ENCODE measurements at regions not wholly inside any gene's neighbourhood (a gene's known extent, or its start where the extent isn't known, plus 50 kb on each side); places are given as distances from the start of the nearest gene placed in this dataset.
"Not testable (repeated sequence)": the region's sequence is repeated elsewhere in the genome, so short reads cannot be mapped to it uniquely, and the experiment has no call there.

DNA sequence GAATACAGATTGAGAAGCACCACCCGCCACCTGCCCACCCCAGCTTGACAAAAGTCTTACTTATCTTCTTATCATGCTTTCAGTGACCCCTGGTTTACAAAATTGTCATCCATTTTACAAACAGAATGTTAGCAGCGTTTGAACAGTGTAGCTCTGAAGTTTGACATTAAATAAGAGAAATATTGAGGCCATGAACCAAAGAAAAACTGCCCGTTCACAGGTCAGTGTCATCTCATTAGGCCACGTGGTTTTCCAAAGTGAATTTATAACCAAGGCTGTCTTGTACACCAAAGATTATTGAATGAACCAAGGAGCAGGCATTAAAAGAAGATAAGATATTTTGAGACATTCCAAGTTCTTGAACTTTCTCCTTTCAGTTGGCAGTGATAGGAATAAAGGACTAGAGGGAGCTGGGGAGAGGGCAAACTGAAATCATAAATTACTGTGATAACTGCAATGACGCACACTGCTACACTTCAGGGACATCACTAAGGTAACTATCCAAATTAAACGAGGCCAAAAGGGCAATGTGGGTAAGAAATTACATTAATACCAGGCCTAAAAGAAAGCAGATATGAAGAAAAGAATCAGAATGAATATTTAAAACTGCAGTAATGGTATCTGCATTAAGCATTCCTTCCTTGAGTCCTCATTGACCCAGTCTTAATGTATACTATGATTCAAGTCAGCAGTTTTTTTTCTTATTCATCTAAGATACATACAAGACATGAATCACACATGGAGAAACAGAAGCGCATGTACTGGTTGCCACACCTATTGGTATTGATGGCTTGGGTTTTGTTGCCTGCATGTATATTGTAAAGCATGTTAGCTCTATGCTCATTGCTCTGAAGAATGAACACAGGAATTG lies 159.8 kb upstream of the ARG1 start:
- DNase-seq (ENCODE audit: low read depth, low spot score) = no peak
- in situ Hi-C loops (cut with HindIII; ENCODE audit: low pct_unique_long_range_greater_than_20kb, low sequenced_read_pairs) = no loop called here

DNA sequence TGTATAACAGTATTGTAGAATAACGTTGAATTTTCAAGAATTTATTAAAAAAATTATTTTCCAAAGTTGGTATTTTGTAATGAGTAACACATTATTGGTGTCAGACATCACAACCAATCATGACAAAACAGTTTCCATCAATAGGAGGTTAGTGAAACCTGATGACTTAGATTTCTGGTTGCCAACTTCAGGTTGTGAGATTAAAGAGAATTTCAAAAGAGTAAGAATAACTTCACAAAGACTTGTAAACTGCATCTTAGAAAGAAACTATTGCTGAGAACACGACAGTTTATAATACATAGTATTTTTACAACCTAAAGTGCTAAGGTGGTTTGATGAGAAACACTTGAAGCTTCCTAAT lies 159.2 kb upstream of the ARG1 start:
- no peak for DNase-seq (ENCODE audit: low read depth, low spot score)
- in situ Hi-C loops (cut with HindIII; ENCODE audit: low pct_unique_long_range_greater_than_20kb, low sequenced_read_pairs) = no loop called here

- in situ Hi-C loops (cut with HindIII; ENCODE audit: low pct_unique_long_range_greater_than_20kb, low sequenced_read_pairs) = no loop called here
- no peak for DNase-seq (ENCODE audit: low read depth, low spot score)
Measured at GRCh38 chr6:131414956-131415355, 158.1 kb upstream of the ARG1 start.

DNA sequence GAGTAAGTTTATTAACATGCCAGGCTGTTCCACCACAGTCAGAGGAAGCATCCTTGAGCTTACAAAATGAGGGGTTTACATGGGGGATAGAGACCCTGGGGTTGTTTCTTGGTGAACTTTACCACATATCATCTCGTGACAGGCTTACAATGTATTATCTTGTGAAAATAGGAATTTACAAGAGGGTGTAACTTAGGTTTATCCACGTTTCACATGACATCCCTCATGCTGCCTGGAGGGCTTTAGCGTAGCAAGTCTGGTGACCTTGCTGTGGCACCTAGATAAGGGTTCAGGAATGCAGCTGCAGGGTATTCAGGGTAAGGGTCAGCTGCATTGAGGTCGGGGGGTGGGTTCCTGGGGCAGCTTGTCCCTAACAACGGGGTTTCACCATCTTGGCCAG lies 154.6 kb upstream of the ARG1 start:
- in situ Hi-C loops (cut with HindIII; ENCODE audit: low pct_unique_long_range_greater_than_20kb, low sequenced_read_pairs) = no loop called here
- DNase-seq (ENCODE audit: low read depth, low spot score) = no peak

DNA sequence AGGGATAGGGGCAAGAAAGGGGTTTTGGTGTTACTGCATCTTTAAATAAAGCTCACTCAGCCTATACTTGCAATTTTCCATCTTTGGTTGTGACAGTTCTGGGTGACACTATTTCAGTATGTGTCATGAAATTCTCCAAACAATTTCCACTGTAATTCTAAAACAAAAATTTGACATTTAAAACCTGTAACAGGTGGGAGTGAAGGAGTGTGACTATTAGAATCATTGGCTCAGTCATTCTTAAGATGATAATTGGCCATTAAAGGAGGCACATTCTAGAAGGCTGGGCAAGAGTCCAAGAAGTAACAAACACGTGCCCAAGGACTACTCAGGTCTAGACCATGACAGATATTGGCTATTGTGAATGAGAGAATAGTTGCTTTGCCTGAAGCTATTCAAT lies 153.3 kb upstream of the ARG1 start:
- no peak for DNase-seq (ENCODE audit: low read depth, low spot score)
- in situ Hi-C loops (cut with HindIII; ENCODE audit: low pct_unique_long_range_greater_than_20kb, low sequenced_read_pairs) = no loop called here

DNA sequence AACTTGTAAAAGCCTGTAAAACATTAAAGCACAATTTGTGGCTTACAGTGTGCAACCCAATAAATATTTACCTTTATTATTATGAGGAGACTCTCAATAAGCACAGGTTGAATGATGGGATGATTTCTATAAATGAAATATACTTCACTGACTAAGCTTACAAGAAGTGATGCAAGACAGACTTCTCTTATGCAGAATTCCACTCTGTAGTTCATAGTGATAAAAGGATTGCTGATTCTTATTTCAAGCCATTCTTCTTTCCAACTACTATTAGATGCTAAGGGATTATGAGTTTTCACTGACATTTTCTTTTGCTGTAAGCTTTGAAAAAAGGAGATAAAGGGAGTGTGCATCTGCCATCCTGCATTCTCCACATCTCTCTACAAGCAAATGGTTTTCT lies 149.0 kb upstream of the ARG1 start:
- in situ Hi-C loops (cut with HindIII; ENCODE audit: low pct_unique_long_range_greater_than_20kb, low sequenced_read_pairs) = no loop called here

GRCh38 chr6:131424475-131424874 lies 148.6 kb upstream of the ARG1 start:
- in situ Hi-C loops (cut with HindIII; ENCODE audit: low pct_unique_long_range_greater_than_20kb, low sequenced_read_pairs) = no loop called here
- DNase-seq (ENCODE audit: low read depth, low spot score) = no peak

More for the DNA sequence above, 149.0 kb upstream of the ARG1 start:
- no peak for DNase-seq (ENCODE audit: low read depth, low spot score)

GRCh38 chr6:131427434-131428058 lies 145.5 kb upstream of the ARG1 start:
- no peak for DNase-seq (ENCODE audit: low read depth, low spot score)
- in situ Hi-C loops (cut with HindIII; ENCODE audit: low pct_unique_long_range_greater_than_20kb, low sequenced_read_pairs) = no loop called here

DNA sequence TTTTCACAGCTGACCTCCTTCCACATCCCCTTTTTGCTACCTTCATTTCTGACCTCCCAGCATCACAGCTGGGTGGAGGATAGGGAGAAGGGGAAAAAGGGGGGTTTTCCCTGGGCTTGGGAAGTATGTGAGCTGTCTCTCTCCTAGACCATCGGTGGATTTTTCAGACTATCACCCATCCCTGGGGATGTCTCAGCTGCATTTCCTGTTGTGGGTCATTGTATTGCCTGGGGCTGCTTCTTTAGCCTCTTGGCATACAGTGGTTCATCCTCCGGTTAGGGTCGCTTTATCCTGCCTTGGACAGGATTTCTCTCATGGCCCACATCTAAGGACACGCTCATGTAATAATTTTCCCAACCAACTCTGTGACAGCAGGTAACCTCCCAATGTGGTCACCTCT lies 142.5 kb upstream of the ARG1 start:
- in situ Hi-C loops (cut with HindIII; ENCODE audit: low pct_unique_long_range_greater_than_20kb, low sequenced_read_pairs) = no loop called here

GRCh38 chr6:131431718-131432117 lies 141.3 kb upstream of the ARG1 start:
- DNase-seq (ENCODE audit: low read depth, low spot score) = no peak
- in situ Hi-C loops (cut with HindIII; ENCODE audit: low pct_unique_long_range_greater_than_20kb, low sequenced_read_pairs) = no loop called here

More for the DNA sequence above, 142.5 kb upstream of the ARG1 start:
- no peak for DNase-seq (ENCODE audit: low read depth, low spot score)

GRCh38 chr6:131433927-131434326 lies 139.1 kb upstream of the ARG1 start:
- in situ Hi-C loops (cut with HindIII; ENCODE audit: low pct_unique_long_range_greater_than_20kb, low sequenced_read_pairs) = no loop called here
- no peak for DNase-seq (ENCODE audit: low read depth, low spot score)

GRCh38 chr6:131436358-131436757 lies 136.7 kb upstream of the ARG1 start:
- DNase-seq (ENCODE audit: low read depth, low spot score) = no peak

DNA sequence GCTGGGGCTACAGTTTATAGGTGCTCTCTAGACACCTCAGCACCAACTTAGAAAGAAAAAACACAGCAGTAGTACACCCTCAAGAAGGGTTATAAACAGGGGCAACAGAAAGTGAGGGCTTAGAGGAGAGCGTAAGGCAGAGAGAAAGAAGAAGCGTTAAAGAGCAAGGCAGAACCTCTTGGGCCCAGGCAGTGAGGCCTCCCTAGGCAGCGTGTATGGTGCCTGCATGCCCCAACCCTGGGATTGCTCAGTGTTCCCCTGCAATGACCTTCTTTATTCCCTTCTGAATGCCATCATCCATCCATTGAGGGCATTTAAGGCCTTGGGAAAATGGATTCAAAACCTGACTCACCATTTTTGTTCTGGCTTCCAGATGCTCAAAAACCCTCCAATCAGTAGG lies 130.0 kb upstream of the ARG1 start:
- in situ Hi-C loops (cut with HindIII; ENCODE audit: low pct_unique_long_range_greater_than_20kb, low sequenced_read_pairs) = no loop called here

More at GRCh38 chr6:131436358-131436757, 136.7 kb upstream of the ARG1 start:
- in situ Hi-C loops (cut with HindIII; ENCODE audit: low pct_unique_long_range_greater_than_20kb, low sequenced_read_pairs) = no loop called here

GRCh38 chr6:131443514-131443913 lies 129.5 kb upstream of the ARG1 start:
- in situ Hi-C loops (cut with HindIII; ENCODE audit: low pct_unique_long_range_greater_than_20kb, low sequenced_read_pairs) = no loop called here
- no peak for DNase-seq (ENCODE audit: low read depth, low spot score)

More for the DNA sequence above, 130.0 kb upstream of the ARG1 start:
- DNase-seq (ENCODE audit: low read depth, low spot score) = no peak

DNA sequence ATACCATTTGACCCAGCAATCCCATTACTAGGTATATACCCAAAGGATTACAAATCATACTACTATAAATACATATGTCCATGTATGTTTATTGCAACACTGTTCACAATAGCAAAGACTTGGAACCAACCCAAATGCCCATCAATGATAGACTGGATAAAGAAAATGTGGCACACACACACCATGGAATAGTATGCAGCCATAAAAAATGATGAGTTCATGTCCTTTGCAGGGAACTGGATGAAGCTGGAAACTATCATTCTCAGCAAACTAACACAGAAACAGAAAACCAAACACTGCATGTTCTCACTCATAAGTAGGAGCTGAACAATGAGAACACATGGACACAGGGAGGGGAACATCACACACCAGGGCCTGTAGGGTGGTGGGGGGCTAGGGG lies 127.7 kb upstream of the ARG1 start:
- DNase-seq (ENCODE audit: low read depth, low spot score); in situ Hi-C loops (cut with HindIII; ENCODE audit: low pct_unique_long_range_greater_than_20kb, low sequenced_read_pairs): not testable (repeated sequence)

DNA sequence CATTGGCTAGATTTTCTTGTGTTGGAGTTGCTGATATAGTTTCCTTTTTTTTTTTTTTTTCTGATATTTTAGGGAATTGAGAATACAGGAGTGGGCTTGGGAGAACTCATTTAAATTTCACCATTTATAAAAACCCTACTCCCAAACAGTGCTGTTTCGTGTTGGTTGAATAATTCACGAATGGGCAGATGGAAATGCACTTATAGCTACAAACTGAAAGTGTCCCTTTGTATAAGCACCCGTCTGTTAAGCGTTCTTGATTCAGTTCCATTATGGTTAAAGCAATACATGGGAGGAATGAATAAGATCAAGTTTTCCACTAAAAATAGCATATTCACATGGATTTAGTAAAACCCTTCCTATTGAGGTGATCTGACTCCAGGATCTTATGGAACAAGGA lies 122.2 kb upstream of the ARG1 start:
- DNase-seq (ENCODE audit: low read depth, low spot score) = no peak
- in situ Hi-C loops (cut with HindIII; ENCODE audit: low pct_unique_long_range_greater_than_20kb, low sequenced_read_pairs) = no loop called here

DNA sequence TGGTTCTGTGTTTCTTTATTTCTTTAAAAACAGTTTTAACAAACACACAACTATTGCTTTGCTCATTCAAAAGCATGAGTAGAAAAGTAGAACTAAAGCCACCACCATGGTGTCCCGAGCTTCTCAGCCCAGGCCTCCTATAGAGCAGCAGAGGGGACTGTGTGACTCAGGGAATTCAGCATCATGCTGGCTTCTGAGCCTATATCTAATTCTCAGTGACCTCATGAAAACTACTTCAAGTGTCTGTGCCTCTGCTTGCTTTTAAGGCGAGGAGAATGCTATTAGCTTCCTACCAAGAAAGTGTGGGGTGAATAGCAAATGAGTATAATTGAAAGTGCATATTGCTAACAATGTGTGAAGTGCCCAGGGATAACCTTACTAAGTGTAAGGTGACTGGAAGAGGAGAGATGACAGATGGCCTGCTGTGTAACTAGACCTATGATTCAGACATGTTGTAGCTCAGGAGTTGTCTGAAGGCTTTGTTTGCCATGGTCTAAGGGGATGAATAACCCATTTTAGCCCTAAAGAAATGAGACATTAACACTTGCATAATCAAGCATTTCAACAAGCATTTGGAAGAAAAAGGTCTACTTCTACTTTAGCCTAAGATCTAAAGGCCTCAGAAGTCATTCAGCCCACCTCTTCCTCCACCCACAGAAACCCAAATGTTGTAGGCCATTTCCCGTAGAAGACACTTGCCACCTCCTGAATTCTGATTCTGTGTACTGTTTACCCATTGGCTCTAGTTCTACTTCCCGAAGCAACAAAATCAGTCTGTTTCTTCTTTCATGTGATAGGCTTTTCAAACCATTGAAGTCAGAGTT lies 121.5 kb upstream of the ARG1 start:
- in situ Hi-C loops (cut with HindIII; ENCODE audit: low pct_unique_long_range_greater_than_20kb, low sequenced_read_pairs) = no loop called here
- no peak for DNase-seq (ENCODE audit: low read depth, low spot score)

GRCh38 chr6:131453803-131454202 lies 119.2 kb upstream of the ARG1 start:
- in situ Hi-C loops (cut with HindIII; ENCODE audit: low pct_unique_long_range_greater_than_20kb, low sequenced_read_pairs) = no loop called here
- no peak for DNase-seq (ENCODE audit: low read depth, low spot score)
